ENCODE measurements at regions not wholly inside any gene's neighbourhood (a gene's known extent, or its start where the extent isn't known, plus 50 kb on each side); places are given as distances from the start of the nearest gene placed in this dataset.

- no peaks in the 10 kb centered on the region for H3K27me3 ChIP-seq (replicated peaks; ENCODE audit: control insufficient read depth, insufficient read depth, low read length)
- no peak for TF ChIP-seq CTCF (IDR thresholded peaks at IDR 0.05; ENCODE audit: insufficient read depth, low read length, poor library complexity, severe bottlenecking)
- H3K4me3 ChIP-seq (replicated peaks; ENCODE audit: low read depth, low read length): no peak overlapping the region
- H3K36me3 ChIP-seq (ENCODE audit: control insufficient read depth, insufficient read depth, low read length): no peaks in the 10 kb centered on the region
- no peak for DNase-seq (ENCODE audit: extremely low read depth, insufficient read length)
These were observed 70.7 kb upstream of the NAP1L1 start for GRCh38 chr12:76155157-76155670.

GRCh38 chr12:76153616-76154015 lies 69.1 kb upstream of the NAP1L1 start:
- TF ChIP-seq CTCF (IDR thresholded peaks at IDR 0.05; ENCODE audit: insufficient read depth, low read length, poor library complexity, severe bottlenecking): no peak
- Histone ChIP-seq H3K27me3 (replicated peaks; ENCODE audit: control insufficient read depth, insufficient read depth, low read length) (no peaks in the 10 kb centered on the region), H3K36me3 (ENCODE audit: control insufficient read depth, insufficient read depth, low read length) (no peaks in the 10 kb centered on the region), H3K4me3 (replicated peaks; ENCODE audit: low read depth, low read length) (no peak overlapping the region)
- no peak for DNase-seq (ENCODE audit: extremely low read depth, insufficient read length)

- Histone ChIP-seq H3K4me3 (replicated peaks; ENCODE audit: low read depth, low read length) (no peak overlapping the region), H3K36me3 (ENCODE audit: control insufficient read depth, insufficient read depth, low read length) (no peaks in the 10 kb centered on the region), H3K27me3 (replicated peaks; ENCODE audit: control insufficient read depth, insufficient read depth, low read length) (no peaks in the 10 kb centered on the region)
- no peak for TF ChIP-seq CTCF (IDR thresholded peaks at IDR 0.05; ENCODE audit: insufficient read depth, low read length, poor library complexity, severe bottlenecking)
- peak; percentile 47 for DNase-seq (ENCODE audit: extremely low read depth, insufficient read length)
These were observed 67.8 kb upstream of the NAP1L1 start for GRCh38 chr12:76152181-76152807.

GRCh38 chr12:76144245-76144549 lies 59.7 kb upstream of the NAP1L1 start:
- DNase-seq (ENCODE audit: extremely low read depth, insufficient read length): no peak
- no peak for TF ChIP-seq CTCF (IDR thresholded peaks at IDR 0.05; ENCODE audit: insufficient read depth, low read length, poor library complexity, severe bottlenecking)

GRCh38 chr12:76143343-76144244 lies 59.1 kb upstream of the NAP1L1 start:
- no peak for TF ChIP-seq CTCF (IDR thresholded peaks at IDR 0.05; ENCODE audit: insufficient read depth, low read length, poor library complexity, severe bottlenecking)
- Histone ChIP-seq H3K36me3 (ENCODE audit: control insufficient read depth, insufficient read depth, low read length) (no peaks in the 10 kb centered on the region), H3K4me3 (replicated peaks; ENCODE audit: low read depth, low read length) (no peak overlapping the region), H3K27me3 (replicated peaks; ENCODE audit: control insufficient read depth, insufficient read depth, low read length) (no peaks in the 10 kb centered on the region)
- peak; percentile 24 for DNase-seq (ENCODE audit: extremely low read depth, insufficient read length)

More at GRCh38 chr12:76144245-76144549, 59.7 kb upstream of the NAP1L1 start:
- Histone ChIP-seq H3K27me3 (replicated peaks; ENCODE audit: control insufficient read depth, insufficient read depth, low read length) (no peaks in the 10 kb centered on the region), H3K36me3 (ENCODE audit: control insufficient read depth, insufficient read depth, low read length) (no peaks in the 10 kb centered on the region), H3K4me3 (replicated peaks; ENCODE audit: low read depth, low read length) (no peak overlapping the region)

All from GM06990 (cell line).